Activated gamma-delta T cell (primary cell): ENCODE measurements at regions not wholly inside any gene's neighbourhood (a gene's known extent, or its start where the extent isn't known, plus 50 kb on each side); places are given as distances from the start of the nearest gene placed in this dataset.

Source experiments
- DNase-seq: peaks from one replicate; lab custom pipeline; 2025; lab: John Stamatoyannopoulos, UW

DNA sequence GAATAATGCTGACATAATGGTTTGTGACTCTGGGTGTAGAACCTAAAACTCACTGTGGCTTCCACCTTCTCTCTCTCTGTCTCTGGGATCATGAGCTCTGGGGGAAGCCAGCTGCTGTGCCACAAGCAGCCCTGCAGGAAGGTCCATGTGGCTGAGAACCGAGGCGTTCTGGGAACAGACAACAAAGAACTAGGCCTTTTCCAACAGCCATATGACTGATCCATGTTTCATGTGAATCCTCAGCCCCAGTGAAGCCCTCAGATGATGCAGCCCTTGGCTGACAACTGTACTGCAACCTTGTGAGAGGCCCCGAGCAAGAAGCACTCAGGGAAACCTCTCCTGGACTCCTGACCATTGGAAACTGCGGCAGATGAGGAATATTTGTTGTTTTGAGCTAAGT, 56.6 kb downstream of the HLA-G start:
- DNase-seq = no peak

DNA sequence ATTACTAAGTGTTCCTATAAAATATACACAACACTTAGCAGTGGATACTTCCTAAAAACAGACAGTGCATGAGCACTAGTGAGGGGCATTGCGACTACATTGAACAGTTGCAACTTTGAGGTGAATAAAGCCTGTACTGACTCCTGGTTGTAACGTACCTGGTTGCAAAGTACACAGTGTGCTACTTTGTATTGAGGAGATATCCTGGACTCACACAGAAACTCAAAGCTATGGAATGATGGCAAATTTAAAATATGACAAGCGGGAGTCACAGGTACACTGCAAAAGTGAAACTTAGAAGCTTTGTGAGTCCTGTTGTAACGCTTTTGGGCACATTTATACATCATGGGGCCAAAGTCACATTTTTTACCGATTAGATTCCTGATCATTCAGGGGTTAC, 55.6 kb upstream of the HLA-A start:
- DNase-seq = no peak

DNA sequence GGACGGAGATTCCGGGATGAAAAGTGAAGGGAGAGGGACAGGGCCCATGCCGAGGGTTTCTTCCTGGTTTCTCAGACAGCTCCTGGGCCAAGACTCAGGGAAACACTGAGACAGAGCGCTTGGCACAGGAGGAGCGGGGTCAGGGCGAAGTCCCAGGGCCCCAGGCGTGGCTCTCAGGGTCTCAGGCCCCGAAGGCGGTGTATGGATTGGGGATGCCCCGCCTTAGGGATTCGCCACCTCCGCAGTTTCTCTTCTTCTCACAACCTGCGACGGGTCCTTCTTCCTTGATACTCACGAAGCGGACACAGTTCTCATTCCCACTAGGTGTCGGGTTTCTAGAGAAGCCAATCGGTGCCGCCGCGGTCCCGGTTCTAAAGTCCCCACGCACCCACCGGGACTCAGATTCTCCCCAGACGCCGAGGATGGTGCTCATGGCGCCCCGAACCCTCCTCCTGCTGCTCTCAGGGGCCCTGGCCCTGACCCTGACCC, 55.0 kb upstream of the HLA-A start:
- no peak for DNase-seq

DNA sequence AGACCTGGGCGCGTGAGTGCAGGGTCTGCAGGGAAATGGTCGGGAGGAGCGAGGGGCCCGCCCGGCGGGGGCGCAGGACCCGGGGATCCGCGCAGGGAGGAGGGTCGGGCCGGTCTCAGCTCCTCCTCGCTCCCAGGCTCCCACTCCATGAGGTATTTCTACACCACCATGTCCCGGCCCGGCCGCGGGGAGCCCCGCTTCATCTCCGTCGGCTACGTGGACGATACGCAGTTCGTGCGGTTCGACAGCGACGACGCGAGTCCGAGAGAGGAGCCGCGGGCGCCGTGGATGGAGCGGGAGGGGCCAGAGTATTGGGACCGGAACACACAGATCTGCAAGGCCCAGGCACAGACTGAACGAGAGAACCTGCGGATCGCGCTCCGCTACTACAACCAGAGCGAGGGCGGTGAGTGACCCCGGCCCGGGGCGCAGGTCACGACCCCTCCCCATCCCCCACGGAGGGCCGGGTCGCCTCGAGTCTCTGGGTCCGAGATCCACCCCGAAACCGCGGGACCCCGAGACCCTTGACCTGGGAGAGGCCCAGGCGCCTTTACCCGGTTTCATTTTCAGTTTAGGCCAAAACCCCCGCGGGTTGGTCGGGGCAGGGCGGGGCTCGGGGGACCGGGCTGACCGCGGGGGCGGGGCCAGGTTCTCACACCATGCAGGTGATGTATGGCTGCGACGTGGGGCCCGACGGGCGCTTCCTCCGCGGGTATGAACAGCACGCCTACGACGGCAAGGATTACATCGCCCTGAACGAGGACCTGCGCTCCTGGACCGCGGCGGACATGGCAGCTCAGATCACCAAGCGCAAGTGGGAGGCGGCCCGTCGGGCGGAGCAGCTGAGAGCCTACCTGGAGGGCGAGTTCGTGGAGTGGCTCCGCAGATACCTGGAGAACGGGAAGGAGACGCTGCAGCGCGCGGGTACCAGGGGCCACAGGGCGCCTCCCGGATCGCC, 54.2 kb upstream of the HLA-A start:
- DNase-seq = peak; percentile 86
